ENCODE measurements at regions not wholly inside any gene's neighbourhood (a gene's known extent, or its start where the extent isn't known, plus 50 kb on each side); places are given as distances from the start of the nearest gene placed in this dataset.

GRCh38 chr1:115400891-115401290 is 62.8 kb upstream of the NGF start:
- H3K27ac Mint-ChIP-seq = no peak overlapping the region
- Histone ChIP-seq H3K27ac (no peak overlapping the region), H3K4me3 (no peak overlapping the region), H3K9me3 (ENCODE audit: low read depth) (no peaks in the 10 kb centered on the region), H3K36me3 (no peaks in the 10 kb centered on the region), H3K4me2 (no peak overlapping the region), H3K4me1 (no peaks in the 10 kb centered on the region), H3K9ac (no peak overlapping the region), H4K20me1 (ENCODE audit: low read depth) (no peaks in the 10 kb centered on the region), H3F3A (ENCODE audit: low read depth) (no peaks in the 10 kb centered on the region), H3K27me3 (no peaks in the 10 kb centered on the region), H3K79me2 (ENCODE audit: low read depth) (no peaks in the 10 kb centered on the region), H2AFZ (replicated peaks) (no peak overlapping the region)
- H3K4me3 Mint-ChIP-seq = no peak overlapping the region
- H3K4me1 Mint-ChIP-seq = peaks cover 5% of the 10 kb centered on the region
- peaks cover 4% of the 10 kb centered on the region for H3K9me3 Mint-ChIP-seq
- no peaks in the 10 kb centered on the region for H3K36me3 Mint-ChIP-seq
- DNase-seq (ENCODE audit: low spot score) = no peak
- peaks cover 2% of the 10 kb centered on the region for H3K27me3 Mint-ChIP-seq (ENCODE audit: insufficient read depth, low read depth)
- TF ChIP-seq CTCF (IDR thresholded peaks at IDR 0.05) (no peak), EZH2 (IDR thresholded peaks at IDR 0.05) (no peak), EZH2phosphoT487 (IDR thresholded peaks at IDR 0.05) (no peak)

- no peaks in the 10 kb centered on the region for H3K79me2 ChIP-seq (ENCODE audit: low read depth)
- H2AFZ ChIP-seq (replicated peaks) = no peak overlapping the region
- no peaks in the 10 kb centered on the region for H3K36me3 Mint-ChIP-seq
Measured at GRCh38 chr1:115400426-115400825, 62.4 kb upstream of the NGF start.

GRCh38 chr1:115398745-115399144 is 60.7 kb upstream of the NGF start:
- H3K4me1 Mint-ChIP-seq = peaks cover 3% of the 10 kb centered on the region
- Histone ChIP-seq H3K9me3 (ENCODE audit: low read depth) (no peaks in the 10 kb centered on the region), H3K27me3 (no peaks in the 10 kb centered on the region), H2AFZ (replicated peaks) (no peak overlapping the region), H3K4me2 (no peak overlapping the region), H3K4me1 (no peaks in the 10 kb centered on the region), H3F3A (ENCODE audit: low read depth) (no peaks in the 10 kb centered on the region), H3K79me2 (ENCODE audit: low read depth) (no peaks in the 10 kb centered on the region), H3K36me3 (no peaks in the 10 kb centered on the region), H4K20me1 (ENCODE audit: low read depth) (no peaks in the 10 kb centered on the region), H3K4me3 (no peak overlapping the region), H3K27ac (no peak overlapping the region), H3K9ac (no peak overlapping the region)
- H3K27me3 Mint-ChIP-seq (ENCODE audit: insufficient read depth, low read depth) = peaks cover 2% of the 10 kb centered on the region
- no peaks in the 10 kb centered on the region for H3K36me3 Mint-ChIP-seq
- H3K27ac Mint-ChIP-seq = no peak overlapping the region
- no peak overlapping the region for H3K4me3 Mint-ChIP-seq
- peaks cover 5% of the 10 kb centered on the region for H3K9me3 Mint-ChIP-seq
- DNase-seq (ENCODE audit: low spot score) = no peak
- no peak for TF ChIP-seq EZH2phosphoT487 (IDR thresholded peaks at IDR 0.05)
- no peak for TF ChIP-seq EZH2 (IDR thresholded peaks at IDR 0.05)
- TF ChIP-seq CTCF (IDR thresholded peaks at IDR 0.05) = no peak

More at GRCh38 chr1:115400426-115400825, 62.4 kb upstream of the NGF start:
- H3K36me3 ChIP-seq = no peaks in the 10 kb centered on the region
- no peak overlapping the region for H3K9ac ChIP-seq
- Mint-ChIP-seq H3K9me3 (peaks cover 5% of the 10 kb centered on the region), H3K4me3 (no peak overlapping the region), H3K27me3 (ENCODE audit: insufficient read depth, low read depth) (peaks cover 2% of the 10 kb centered on the region), H3K4me1 (peaks cover 5% of the 10 kb centered on the region), H3K27ac (no peak overlapping the region)
- no peaks in the 10 kb centered on the region for H3K4me1 ChIP-seq
- TF ChIP-seq EZH2 (IDR thresholded peaks at IDR 0.05) (no peak), EZH2phosphoT487 (IDR thresholded peaks at IDR 0.05) (no peak), CTCF (IDR thresholded peaks at IDR 0.05) (no peak)
- no peaks in the 10 kb centered on the region for H4K20me1 ChIP-seq (ENCODE audit: low read depth)
- DNase-seq (ENCODE audit: low spot score) = no peak
- H3K4me3 ChIP-seq = no peak overlapping the region
- H3K9me3 ChIP-seq (ENCODE audit: low read depth) = no peaks in the 10 kb centered on the region
- H3F3A ChIP-seq (ENCODE audit: low read depth) = no peaks in the 10 kb centered on the region
- H3K4me2 ChIP-seq = no peak overlapping the region
- H3K27me3 ChIP-seq = no peaks in the 10 kb centered on the region
- no peak overlapping the region for H3K27ac ChIP-seq
